ENCODE measurements at regions not wholly inside any gene's neighbourhood (a gene's known extent, or its start where the extent isn't known, plus 50 kb on each side); places are given as distances from the start of the nearest gene placed in this dataset.

DNA sequence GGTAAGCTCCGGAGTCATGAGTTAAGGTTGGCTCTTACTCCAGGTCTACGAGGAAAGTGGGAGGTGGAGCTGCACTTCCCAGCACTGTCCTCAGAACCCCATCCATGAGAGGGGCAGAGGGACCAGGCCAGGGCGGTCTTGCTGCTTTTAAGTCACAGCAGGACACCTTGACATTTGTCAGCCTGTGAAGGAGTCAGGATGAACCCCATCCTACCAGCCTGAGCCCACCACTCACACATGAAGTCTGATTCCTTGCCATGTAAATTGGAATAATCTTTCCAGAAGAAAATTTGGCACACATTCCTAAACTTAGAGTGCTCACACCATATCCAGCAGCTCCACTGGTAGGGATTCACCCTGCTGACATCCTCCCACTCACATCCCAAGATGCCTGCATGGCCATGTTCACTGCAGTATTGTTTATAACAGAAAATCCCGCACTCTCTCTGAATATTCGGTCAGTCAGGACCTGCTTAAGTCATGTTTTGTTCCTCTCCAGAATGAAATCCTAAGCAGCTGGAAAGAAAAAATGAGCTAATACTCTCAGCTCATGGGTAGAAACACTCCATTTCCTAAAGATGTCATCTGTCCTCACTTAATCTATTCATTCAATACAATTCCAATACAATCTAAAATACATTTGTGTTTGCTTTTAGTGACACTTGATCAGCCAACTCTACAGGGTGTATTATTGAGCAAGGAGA lies 79.3 kb upstream of the COL5A1 start:
- Histone ChIP-seq H3K9me3 (ENCODE audit: low read depth, low read length) (no peaks in the 10 kb centered on the region), H3K9ac (ENCODE audit: insufficient read length) (no peak overlapping the region), H3K36me3 (ENCODE audit: insufficient read depth, low read length) (no peaks in the 10 kb centered on the region), H3K4me3 (no peak overlapping the region), H3K27ac (no peak overlapping the region)
- TF ChIP-seq EZH2 (IDR thresholded peaks at IDR 0.05) = no peak
- TF ChIP-seq POLR2AphosphoS5 (IDR thresholded peaks at IDR 0.05; ENCODE audit: borderline replicate concordance, low read depth, low read length) = no peak
- TF ChIP-seq FOXP2 (optimal IDR thresholded peaks at IDR 0.05; ENCODE audit: control extremely low read depth, extremely low read length, insufficient read depth) = no peak
- no peak for DNase-seq (ENCODE audit: low read depth, low spot score)

DNA sequence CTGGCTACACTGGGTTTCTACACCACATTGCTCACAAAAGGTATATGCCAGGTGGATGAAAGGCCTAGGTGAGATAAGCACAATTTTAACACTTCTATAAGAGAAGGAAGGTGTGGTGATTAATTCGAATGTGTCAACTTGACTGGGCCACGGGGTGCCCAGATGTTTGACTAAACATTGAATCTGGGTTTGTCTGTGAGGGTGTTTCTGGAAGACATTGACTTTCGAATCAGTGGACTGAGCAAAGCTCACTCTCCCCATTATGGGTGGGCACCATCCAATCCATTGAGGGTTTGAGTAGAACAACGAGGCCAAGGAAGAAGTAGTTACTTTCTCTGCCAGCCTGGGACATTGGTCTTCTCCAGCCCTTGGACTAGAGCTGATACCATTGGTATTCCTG lies 78.2 kb upstream of the COL5A1 start:
- Histone ChIP-seq H3K9ac (ENCODE audit: insufficient read length) (no peak overlapping the region), H3K27ac (no peak overlapping the region), H3K36me3 (ENCODE audit: insufficient read depth, low read length) (no peaks in the 10 kb centered on the region), H3K4me3 (no peak overlapping the region), H3K9me3 (ENCODE audit: low read depth, low read length) (no peaks in the 10 kb centered on the region)
- no peak for TF ChIP-seq EZH2 (IDR thresholded peaks at IDR 0.05)
- no peak for TF ChIP-seq POLR2AphosphoS5 (IDR thresholded peaks at IDR 0.05; ENCODE audit: borderline replicate concordance, low read depth, low read length)
- TF ChIP-seq FOXP2 (optimal IDR thresholded peaks at IDR 0.05; ENCODE audit: control extremely low read depth, extremely low read length, insufficient read depth) = no peak
- DNase-seq (ENCODE audit: low read depth, low spot score) = no peak

DNA sequence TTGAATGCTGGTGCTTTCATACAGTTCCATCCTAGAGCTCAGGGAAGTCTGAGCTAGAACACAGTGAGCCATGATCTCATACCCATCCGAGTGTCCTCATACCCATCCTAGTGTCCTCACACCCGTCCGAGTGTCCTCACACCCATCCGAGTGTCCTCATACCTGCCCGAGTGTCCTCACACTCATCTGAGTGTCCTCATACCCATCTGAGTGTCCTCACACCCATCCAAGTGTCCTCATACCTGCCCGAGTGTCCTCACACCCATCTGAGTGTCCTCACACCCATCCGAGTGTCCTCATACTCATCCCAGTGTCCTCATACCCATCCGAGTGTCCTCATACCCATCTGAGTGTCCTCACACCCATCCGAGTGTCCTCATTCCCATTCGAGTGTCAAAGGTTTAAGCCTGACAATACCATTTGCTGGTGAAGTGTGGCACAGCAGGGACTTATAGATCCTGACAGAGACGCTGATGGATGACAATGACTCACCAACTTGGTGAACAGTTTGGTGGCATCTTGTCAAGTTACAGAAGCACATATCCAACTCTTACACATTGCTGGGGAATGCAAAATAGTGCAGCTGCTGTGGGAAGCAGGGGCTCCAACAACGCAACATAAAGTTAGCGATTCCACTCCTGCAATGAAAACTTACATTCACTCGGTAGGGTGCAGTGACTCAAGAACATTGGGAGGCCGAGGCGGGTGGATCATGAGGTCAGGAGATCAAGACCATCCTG lies 77.0 kb upstream of the COL5A1 start:
- no peaks in the 10 kb centered on the region for H3K36me3 ChIP-seq (ENCODE audit: insufficient read depth, low read length)
- no peak overlapping the region for H3K9ac ChIP-seq (ENCODE audit: insufficient read length)
- no peak overlapping the region for H3K4me3 ChIP-seq
- no peaks in the 10 kb centered on the region for H3K9me3 ChIP-seq (ENCODE audit: low read depth, low read length)
- no peak overlapping the region for H3K27ac ChIP-seq
- TF ChIP-seq POLR2AphosphoS5 (IDR thresholded peaks at IDR 0.05; ENCODE audit: borderline replicate concordance, low read depth, low read length) (no peak), EZH2 (IDR thresholded peaks at IDR 0.05) (no peak), FOXP2 (optimal IDR thresholded peaks at IDR 0.05; ENCODE audit: control extremely low read depth, extremely low read length, insufficient read depth) (no peak)
- DNase-seq (ENCODE audit: low read depth, low spot score) = no peak

DNA sequence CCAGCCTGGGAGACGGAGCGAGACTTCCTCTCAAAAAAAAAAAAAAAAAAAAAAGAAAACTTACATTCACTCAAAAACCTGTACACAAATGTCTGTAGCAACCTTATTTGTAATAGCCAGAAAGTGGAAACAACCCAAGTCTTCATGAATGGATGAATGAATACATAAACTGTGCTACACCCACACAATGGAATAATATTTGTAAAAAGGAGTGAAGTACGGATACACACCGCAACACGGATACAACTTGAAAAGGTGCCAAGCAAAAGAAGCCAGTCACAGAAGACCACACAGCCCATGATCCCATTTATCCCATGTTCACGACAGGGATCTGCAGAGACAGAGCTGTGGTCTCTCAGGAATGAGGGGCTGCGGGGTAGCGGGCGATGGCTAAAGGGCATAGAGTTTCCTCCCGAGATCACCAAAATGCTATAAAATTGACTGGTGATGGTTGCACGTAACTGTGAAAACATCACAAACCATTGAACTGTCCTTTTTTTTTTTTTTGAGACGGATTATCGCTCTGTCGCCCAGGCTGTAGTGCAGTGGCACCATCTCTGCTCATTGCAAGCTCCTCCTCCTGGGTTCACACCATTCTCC lies 76.2 kb upstream of the COL5A1 start:
- no peaks in the 10 kb centered on the region for H3K9me3 ChIP-seq (ENCODE audit: low read depth, low read length)
- no peak overlapping the region for H3K9ac ChIP-seq (ENCODE audit: insufficient read length)
- no peak overlapping the region for H3K4me3 ChIP-seq
- H3K27ac ChIP-seq = no peak overlapping the region
- no peak for DNase-seq (ENCODE audit: low read depth, low spot score)
- no peaks in the 10 kb centered on the region for H3K36me3 ChIP-seq (ENCODE audit: insufficient read depth, low read length)
- no peak for TF ChIP-seq EZH2 (IDR thresholded peaks at IDR 0.05)
- TF ChIP-seq POLR2AphosphoS5 (IDR thresholded peaks at IDR 0.05; ENCODE audit: borderline replicate concordance, low read depth, low read length) = no peak
- TF ChIP-seq FOXP2 (optimal IDR thresholded peaks at IDR 0.05; ENCODE audit: control extremely low read depth, extremely low read length, insufficient read depth) = no peak

DNA sequence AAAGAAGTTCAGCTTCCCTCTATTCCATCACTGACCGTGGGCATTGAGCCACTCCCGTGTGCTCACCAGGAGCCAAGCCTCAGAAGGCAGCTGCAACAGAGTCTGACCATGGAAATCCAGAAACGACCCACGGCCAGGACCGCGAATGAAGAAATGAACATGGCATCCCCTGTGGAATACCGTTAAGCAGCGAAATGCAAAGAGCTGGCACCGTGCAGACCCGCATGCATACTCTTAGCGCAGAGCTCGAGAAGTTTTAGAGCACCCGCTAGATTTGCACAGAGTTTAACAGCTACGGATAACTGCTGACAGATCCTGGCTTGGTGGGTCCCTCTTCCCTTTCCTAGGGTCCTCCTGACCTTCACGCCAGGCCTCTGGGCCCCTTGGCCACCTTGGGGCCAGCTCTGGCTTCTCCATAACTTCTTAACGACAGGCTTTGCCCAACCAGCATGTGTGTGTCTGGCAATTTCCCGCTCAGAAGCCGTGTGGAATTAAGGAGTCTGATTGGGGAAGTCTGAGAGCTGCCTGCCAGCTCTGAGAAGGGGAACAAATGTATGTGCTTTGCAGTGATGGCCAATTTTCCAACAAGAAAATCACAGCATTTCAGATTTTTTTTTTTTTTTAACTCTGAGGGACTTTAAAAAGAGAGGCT lies 75.3 kb upstream of the COL5A1 start:
- Histone ChIP-seq H3K9ac (ENCODE audit: insufficient read length) (no peak overlapping the region), H3K9me3 (ENCODE audit: low read depth, low read length) (no peaks in the 10 kb centered on the region), H3K27ac (no peak overlapping the region), H3K4me3 (no peak overlapping the region), H3K36me3 (ENCODE audit: insufficient read depth, low read length) (no peaks in the 10 kb centered on the region)
- DNase-seq (ENCODE audit: low read depth, low spot score) = no peak
- TF ChIP-seq FOXP2 (optimal IDR thresholded peaks at IDR 0.05; ENCODE audit: control extremely low read depth, extremely low read length, insufficient read depth) (no peak), EZH2 (IDR thresholded peaks at IDR 0.05) (no peak), POLR2AphosphoS5 (IDR thresholded peaks at IDR 0.05; ENCODE audit: borderline replicate concordance, low read depth, low read length) (no peak)

DNA sequence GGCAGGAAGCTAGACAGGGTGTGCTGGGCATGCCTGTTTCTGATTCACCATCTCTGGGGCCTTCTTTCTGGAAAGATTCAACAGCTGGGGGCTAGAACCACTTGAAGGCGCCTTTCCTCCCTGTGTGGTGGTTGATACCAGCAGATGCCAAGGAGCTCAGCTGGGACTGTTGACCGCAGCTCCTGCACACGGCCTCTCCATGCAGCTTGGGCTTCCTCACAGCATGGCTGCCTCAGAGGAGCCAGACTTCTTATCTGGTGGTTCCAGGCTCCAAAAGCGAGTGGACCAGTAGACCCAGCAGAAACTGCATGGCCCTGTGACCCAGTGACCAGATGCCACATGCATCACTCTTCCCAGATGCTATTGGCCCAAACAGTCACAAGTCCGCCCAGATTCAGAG lies 74.7 kb upstream of the COL5A1 start:
- Histone ChIP-seq H3K36me3 (ENCODE audit: insufficient read depth, low read length) (no peaks in the 10 kb centered on the region), H3K9me3 (ENCODE audit: low read depth, low read length) (no peaks in the 10 kb centered on the region), H3K27ac (no peak overlapping the region), H3K4me3 (no peak overlapping the region), H3K9ac (ENCODE audit: insufficient read length) (no peak overlapping the region)
- no peak for DNase-seq (ENCODE audit: low read depth, low spot score)
- TF ChIP-seq FOXP2 (optimal IDR thresholded peaks at IDR 0.05; ENCODE audit: control extremely low read depth, extremely low read length, insufficient read depth) (no peak), POLR2AphosphoS5 (IDR thresholded peaks at IDR 0.05; ENCODE audit: borderline replicate concordance, low read depth, low read length) (no peak), EZH2 (IDR thresholded peaks at IDR 0.05) (no peak)

DNA sequence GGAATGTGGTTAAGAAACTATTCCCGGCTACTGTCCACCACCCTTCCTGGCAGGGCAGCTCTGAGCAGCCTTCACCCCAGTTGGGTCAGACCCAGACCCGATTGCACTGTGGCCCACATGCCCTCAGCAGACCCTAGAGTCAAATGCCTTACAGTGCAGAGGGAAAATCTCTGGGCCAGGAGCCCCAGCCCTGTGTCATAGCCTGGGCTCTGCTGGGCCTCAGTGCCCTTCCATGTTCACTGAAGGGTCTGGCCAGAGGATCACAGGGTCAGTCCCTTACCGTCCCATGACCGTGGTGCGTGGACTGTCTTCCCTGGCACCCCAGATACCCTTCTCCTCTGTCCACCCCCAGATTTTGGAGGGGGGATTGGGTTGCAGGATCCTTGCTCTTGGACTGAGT lies 73.5 kb upstream of the COL5A1 start:
- no peak for TF ChIP-seq FOXP2 (optimal IDR thresholded peaks at IDR 0.05; ENCODE audit: control extremely low read depth, extremely low read length, insufficient read depth)
- no peak for TF ChIP-seq EZH2 (IDR thresholded peaks at IDR 0.05)
- TF ChIP-seq POLR2AphosphoS5 (IDR thresholded peaks at IDR 0.05; ENCODE audit: borderline replicate concordance, low read depth, low read length) = no peak
- Histone ChIP-seq H3K36me3 (ENCODE audit: insufficient read depth, low read length) (no peaks in the 10 kb centered on the region), H3K27ac (no peak overlapping the region), H3K9ac (ENCODE audit: insufficient read length) (no peak overlapping the region), H3K4me3 (no peak overlapping the region), H3K9me3 (ENCODE audit: low read depth, low read length) (no peaks in the 10 kb centered on the region)
- no peak for DNase-seq (ENCODE audit: low read depth, low spot score)

DNA sequence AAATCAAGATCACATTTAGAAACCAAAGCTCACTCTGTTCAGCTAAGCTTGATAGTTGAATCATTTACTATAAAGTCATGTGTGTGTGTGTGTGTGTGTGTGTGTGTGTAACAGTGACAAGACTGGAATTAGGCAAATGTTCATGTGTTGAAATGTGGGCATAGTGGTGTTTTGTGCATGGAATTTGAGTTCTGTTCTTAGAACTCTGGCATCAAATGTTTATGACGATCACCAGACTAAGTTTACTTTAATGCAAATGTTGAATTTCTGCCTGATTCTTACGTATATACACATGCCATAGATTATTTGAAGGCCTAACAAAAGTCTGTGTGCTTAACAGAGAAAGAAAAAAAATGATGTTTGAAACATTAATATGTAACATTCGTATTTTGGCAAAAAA lies 72.8 kb upstream of the COL5A1 start:
- no peak for DNase-seq (ENCODE audit: low read depth, low spot score)
- no peak overlapping the region for H3K4me3 ChIP-seq
- H3K9ac ChIP-seq (ENCODE audit: insufficient read length) = no peak overlapping the region
- H3K9me3 ChIP-seq (ENCODE audit: low read depth, low read length) = no peaks in the 10 kb centered on the region
- no peaks in the 10 kb centered on the region for H3K36me3 ChIP-seq (ENCODE audit: insufficient read depth, low read length)
- no peak for TF ChIP-seq EZH2 (IDR thresholded peaks at IDR 0.05)
- TF ChIP-seq POLR2AphosphoS5 (IDR thresholded peaks at IDR 0.05; ENCODE audit: borderline replicate concordance, low read depth, low read length) = no peak
- no peak for TF ChIP-seq FOXP2 (optimal IDR thresholded peaks at IDR 0.05; ENCODE audit: control extremely low read depth, extremely low read length, insufficient read depth)
- no peak overlapping the region for H3K27ac ChIP-seq

All from SK-N-MC (cell line).